Activated naive CD8-positive, alpha-beta T cell (primary cell): ENCODE measurements at regions not wholly inside any gene's neighbourhood (a gene's known extent, or its start where the extent isn't known, plus 50 kb on each side); places are given as distances from the start of the nearest gene placed in this dataset.

ENCODE experiments used
- H3K27ac Mint-ChIP-seq: one replicate; pipeline ENCODE4 v1.8.0; 2021; ENCODE audit warnings: mixed read lengths
- H3K27me3 Mint-ChIP-seq: one replicate; pipeline ENCODE4 v1.8.0; 2021; ENCODE audit warnings: mixed read lengths
- H3K36me3 Mint-ChIP-seq: one replicate; pipeline ENCODE4 v1.8.0; 2021; ENCODE audit warnings: mixed read lengths
- H3K4me1 Mint-ChIP-seq: one replicate; pipeline ENCODE4 v1.8.0; 2021; ENCODE audit warnings: low read depth, mixed read lengths
- H3K4me3 Mint-ChIP-seq: one replicate; pipeline ENCODE4 v1.8.0; 2021; ENCODE audit warnings: mild to moderate bottlenecking, mixed read lengths
- H3K9me3 Mint-ChIP-seq: one replicate; pipeline ENCODE4 v1.8.0; 2021; ENCODE audit warnings: low read depth, mixed read lengths

DNA sequence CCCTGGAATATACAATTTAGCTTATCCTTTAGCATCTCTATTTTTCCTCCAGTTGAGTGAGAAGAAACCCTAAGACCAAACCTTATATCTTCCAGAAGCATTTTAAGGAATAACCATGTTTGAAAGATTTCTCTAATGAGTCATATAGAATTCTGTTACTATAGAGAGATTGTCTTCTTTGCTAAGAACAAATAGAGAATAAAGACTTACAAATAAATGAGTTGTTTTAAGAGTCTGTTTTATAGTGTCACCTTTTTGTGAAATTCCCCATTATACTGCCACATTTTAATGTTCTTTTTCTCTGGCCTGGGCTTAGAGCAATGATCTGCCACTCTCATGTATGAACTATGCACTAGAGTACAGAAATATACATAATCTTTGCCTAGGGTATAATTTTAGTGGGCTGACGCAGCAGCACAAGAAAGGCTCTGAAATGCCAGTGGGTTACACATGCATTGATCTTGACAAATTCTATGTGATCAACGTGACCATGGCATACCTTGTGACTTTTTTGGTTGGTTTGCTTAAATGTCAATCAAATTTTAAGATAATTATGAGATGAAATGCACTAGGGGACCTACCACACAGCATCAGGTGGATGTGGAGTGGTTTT is 145.1 kb upstream of the MKLN1 start:
- Mint-ChIP-seq H3K27ac (no peak overlapping the region), H3K9me3 (no peaks in the 10 kb centered on the region), H3K27me3 (no peaks in the 10 kb centered on the region), H3K4me3 (no peak overlapping the region), H3K4me1 (peaks cover 29% of the 10 kb centered on the region), H3K36me3 (peaks cover 2% of the 10 kb centered on the region)

DNA sequence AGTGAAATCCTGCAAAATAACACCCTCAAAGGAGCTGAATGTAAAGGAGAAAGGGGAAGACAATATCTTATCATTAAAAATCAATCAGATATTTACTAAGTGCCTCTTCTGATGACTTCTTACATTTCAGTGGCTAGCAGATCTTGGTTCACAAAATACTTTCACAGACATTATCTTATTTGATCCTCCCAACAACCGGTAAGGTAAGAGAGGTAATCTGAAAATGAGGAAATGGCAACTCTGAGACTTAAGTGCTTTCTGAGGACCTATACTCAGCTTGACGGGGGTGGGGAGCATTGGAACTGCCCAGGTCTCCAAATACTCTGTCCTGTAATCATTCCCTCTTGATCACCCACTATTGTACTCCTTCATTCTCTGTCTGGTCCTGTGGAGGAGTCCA is 144.6 kb upstream of the MKLN1 start:
- H3K9me3 Mint-ChIP-seq, result no peaks in the 10 kb centered on the region
- H3K27me3 Mint-ChIP-seq, result no peaks in the 10 kb centered on the region
- H3K27ac Mint-ChIP-seq, result no peak overlapping the region
- no peaks in the 10 kb centered on the region for H3K36me3 Mint-ChIP-seq
- H3K4me1 Mint-ChIP-seq, result peaks cover 33% of the 10 kb centered on the region
- no peak overlapping the region for H3K4me3 Mint-ChIP-seq

GRCh38 chr7:131183611-131184119 is 144.0 kb upstream of the MKLN1 start:
- H3K4me1 Mint-ChIP-seq, result peaks cover 39% of the 10 kb centered on the region
- H3K36me3 Mint-ChIP-seq, result no peaks in the 10 kb centered on the region
- peak overlapping the region; percentile 81 for H3K27ac Mint-ChIP-seq
- no peaks in the 10 kb centered on the region for H3K9me3 Mint-ChIP-seq
- no peaks in the 10 kb centered on the region for H3K27me3 Mint-ChIP-seq
- H3K4me3 Mint-ChIP-seq, result peak overlapping the region; percentile 51

DNA sequence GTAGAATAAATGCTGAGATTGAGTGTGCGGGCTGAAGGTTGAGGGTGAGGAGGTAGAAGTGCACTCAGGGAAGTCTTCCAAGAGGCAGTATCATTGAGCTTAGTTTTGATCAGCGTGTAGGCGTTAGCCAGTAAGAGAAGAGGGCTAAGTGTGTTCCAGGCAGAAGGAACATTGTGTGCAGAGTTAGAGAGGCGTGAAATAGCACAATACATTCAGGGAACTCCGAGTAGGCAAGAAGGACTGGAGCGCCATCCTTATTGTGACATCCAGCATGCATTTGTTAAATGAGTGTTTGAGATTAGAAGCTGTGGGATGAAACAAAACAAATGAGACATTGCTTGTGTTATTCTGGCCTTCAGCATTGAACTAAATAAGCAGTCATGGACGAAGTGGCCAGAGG is 140.9 kb upstream of the MKLN1 start:
- Mint-ChIP-seq H3K27me3 (no peaks in the 10 kb centered on the region), H3K36me3 (no peaks in the 10 kb centered on the region), H3K4me1 (peaks cover 68% of the 10 kb centered on the region), H3K4me3 (no peak overlapping the region), H3K27ac (peak overlapping the region; percentile 83), H3K9me3 (no peaks in the 10 kb centered on the region)

- no peaks in the 10 kb centered on the region for H3K36me3 Mint-ChIP-seq
- H3K4me3 Mint-ChIP-seq, result peak overlapping the region; percentile 60
- no peaks in the 10 kb centered on the region for H3K27me3 Mint-ChIP-seq
- H3K27ac Mint-ChIP-seq, result peak overlapping the region; percentile 96
- H3K4me1 Mint-ChIP-seq, result peaks cover 57% of the 10 kb centered on the region
- no peaks in the 10 kb centered on the region for H3K9me3 Mint-ChIP-seq
Measured at GRCh38 chr7:131188367-131189339, 139.0 kb upstream of the MKLN1 start.

DNA sequence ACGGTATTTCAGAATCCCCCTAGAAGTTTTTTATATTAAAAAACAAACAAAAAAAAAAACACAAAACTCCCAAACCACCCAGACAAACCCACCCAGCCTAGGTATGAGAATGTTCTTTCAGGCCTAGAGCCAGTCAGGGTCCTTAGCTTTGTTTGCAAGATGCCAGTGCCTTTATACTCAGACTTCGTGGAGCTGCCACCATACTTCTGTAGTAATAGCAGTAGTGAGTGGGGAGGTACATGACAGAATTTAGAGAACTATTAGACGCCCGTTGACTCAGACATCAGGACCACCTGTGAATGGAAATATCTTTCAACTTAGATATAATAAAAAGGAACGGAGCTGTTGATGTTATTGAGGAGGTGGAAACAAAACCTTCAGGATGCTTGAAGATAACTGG is 138.2 kb upstream of the MKLN1 start:
- Mint-ChIP-seq H3K36me3 (no peaks in the 10 kb centered on the region), H3K4me1 (peaks cover 50% of the 10 kb centered on the region), H3K27me3 (no peaks in the 10 kb centered on the region), H3K27ac (peak overlapping the region; percentile 96), H3K9me3 (no peaks in the 10 kb centered on the region), H3K4me3 (peak overlapping the region; percentile 53)

GRCh38 chr7:131190146-131190545 is 137.5 kb upstream of the MKLN1 start:
- Mint-ChIP-seq H3K27me3 (no peaks in the 10 kb centered on the region), H3K36me3 (no peaks in the 10 kb centered on the region), H3K27ac (peak overlapping the region; percentile 96), H3K4me3 (peak overlapping the region; percentile 53), H3K4me1 (peaks cover 50% of the 10 kb centered on the region), H3K9me3 (no peaks in the 10 kb centered on the region)

DNA sequence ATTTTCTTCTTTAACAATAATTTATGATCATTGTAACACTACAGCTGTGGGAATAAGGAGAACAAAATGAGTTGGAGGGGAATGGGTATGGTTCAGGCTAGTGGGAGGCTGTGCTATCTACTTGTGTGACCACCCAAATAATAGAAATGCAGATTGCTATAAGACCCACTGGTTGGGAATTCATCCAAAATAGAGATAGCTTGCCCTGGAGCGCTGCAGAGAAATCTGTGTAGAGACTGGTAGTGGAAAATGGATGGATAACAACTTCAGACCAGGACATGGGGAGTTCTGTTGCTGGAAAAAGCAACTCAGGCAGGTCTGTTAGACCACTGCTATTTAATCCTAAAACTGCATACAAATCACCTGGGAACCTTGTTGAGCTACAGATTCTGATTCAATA is 137.1 kb upstream of the MKLN1 start:
- peak overlapping the region; percentile 96 for H3K27ac Mint-ChIP-seq
- no peaks in the 10 kb centered on the region for H3K27me3 Mint-ChIP-seq
- H3K9me3 Mint-ChIP-seq, result no peaks in the 10 kb centered on the region
- H3K36me3 Mint-ChIP-seq, result no peaks in the 10 kb centered on the region
- H3K4me1 Mint-ChIP-seq, result peaks cover 50% of the 10 kb centered on the region
- peak overlapping the region; percentile 17 for H3K4me3 Mint-ChIP-seq

- H3K9me3 Mint-ChIP-seq, result no peaks in the 10 kb centered on the region
- H3K27ac Mint-ChIP-seq, result peak overlapping the region; percentile 37
- no peaks in the 10 kb centered on the region for H3K27me3 Mint-ChIP-seq
- H3K36me3 Mint-ChIP-seq, result no peaks in the 10 kb centered on the region
- peaks cover 23% of the 10 kb centered on the region for H3K4me1 Mint-ChIP-seq
- no peak overlapping the region for H3K4me3 Mint-ChIP-seq
Measured at GRCh38 chr7:131194070-131194865, 133.4 kb upstream of the MKLN1 start.

- no peaks in the 10 kb centered on the region for H3K9me3 Mint-ChIP-seq
- H3K27me3 Mint-ChIP-seq, result no peaks in the 10 kb centered on the region
- no peaks in the 10 kb centered on the region for H3K36me3 Mint-ChIP-seq
- H3K27ac Mint-ChIP-seq, result no peak overlapping the region
- H3K4me1 Mint-ChIP-seq, result peaks cover 3% of the 10 kb centered on the region
- no peak overlapping the region for H3K4me3 Mint-ChIP-seq
Measured at GRCh38 chr7:131196803-131197202, 130.9 kb upstream of the MKLN1 start.

DNA sequence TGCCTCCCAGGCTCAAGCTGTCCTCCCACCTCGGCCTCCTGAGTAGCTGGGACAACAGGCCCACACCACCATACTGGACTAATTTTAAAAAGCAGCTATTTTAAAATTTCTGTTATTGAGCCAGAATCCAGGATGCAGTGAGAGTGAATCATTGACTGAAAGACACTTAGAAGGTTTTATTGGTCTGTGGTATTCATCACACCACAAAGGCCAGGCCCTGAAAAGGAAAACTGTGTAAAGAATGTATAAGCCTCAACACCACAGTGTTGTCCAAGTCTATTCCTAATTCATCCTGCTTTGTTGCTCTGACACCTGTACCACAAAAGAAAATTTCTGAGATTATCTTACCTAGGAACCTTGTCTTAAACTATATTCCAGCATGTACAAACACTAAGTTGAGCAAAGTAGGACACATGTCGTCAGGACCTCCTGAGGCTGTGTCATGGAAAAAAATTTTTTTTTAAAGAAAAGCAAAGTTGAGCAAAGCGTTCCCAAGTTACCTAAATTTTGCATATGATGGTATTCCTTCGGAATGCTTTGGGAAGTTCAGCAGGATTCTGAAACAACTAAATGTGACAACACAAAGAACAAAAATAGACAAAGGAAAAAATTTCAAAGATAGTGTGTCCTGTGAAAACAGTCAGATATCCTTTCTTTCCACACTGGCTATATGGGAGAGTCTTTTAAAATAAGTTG is 129.6 kb upstream of the MKLN1 start:
- peaks cover 3% of the 10 kb centered on the region for H3K4me1 Mint-ChIP-seq
- H3K27me3 Mint-ChIP-seq, result no peaks in the 10 kb centered on the region
- H3K9me3 Mint-ChIP-seq, result no peaks in the 10 kb centered on the region
- no peak overlapping the region for H3K27ac Mint-ChIP-seq
- H3K4me3 Mint-ChIP-seq, result no peak overlapping the region
- no peaks in the 10 kb centered on the region for H3K36me3 Mint-ChIP-seq

DNA sequence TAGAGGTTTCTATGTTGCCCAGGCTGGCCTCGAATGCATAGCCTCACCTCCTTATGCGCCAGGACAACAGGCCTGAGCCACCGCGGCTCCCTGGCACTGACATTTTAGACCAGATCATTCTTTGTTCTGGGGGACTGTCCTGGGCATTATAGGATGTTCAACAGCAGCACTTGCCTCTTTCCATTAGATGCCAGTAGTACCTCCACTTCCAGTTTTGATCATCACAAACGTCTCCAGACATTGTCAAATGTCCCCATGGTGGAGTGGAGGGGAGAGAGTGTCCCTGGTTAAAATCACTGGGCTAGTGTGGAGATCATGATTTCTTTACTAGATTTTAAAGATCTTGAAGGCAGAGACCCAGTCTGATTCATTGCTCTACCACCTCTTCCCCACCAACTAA is 125.2 kb upstream of the MKLN1 start:
- no peak overlapping the region for H3K4me3 Mint-ChIP-seq
- no peak overlapping the region for H3K27ac Mint-ChIP-seq
- no peaks in the 10 kb centered on the region for H3K9me3 Mint-ChIP-seq
- H3K4me1 Mint-ChIP-seq, result peaks cover 3% of the 10 kb centered on the region
- H3K36me3 Mint-ChIP-seq, result no peaks in the 10 kb centered on the region
- no peaks in the 10 kb centered on the region for H3K27me3 Mint-ChIP-seq

DNA sequence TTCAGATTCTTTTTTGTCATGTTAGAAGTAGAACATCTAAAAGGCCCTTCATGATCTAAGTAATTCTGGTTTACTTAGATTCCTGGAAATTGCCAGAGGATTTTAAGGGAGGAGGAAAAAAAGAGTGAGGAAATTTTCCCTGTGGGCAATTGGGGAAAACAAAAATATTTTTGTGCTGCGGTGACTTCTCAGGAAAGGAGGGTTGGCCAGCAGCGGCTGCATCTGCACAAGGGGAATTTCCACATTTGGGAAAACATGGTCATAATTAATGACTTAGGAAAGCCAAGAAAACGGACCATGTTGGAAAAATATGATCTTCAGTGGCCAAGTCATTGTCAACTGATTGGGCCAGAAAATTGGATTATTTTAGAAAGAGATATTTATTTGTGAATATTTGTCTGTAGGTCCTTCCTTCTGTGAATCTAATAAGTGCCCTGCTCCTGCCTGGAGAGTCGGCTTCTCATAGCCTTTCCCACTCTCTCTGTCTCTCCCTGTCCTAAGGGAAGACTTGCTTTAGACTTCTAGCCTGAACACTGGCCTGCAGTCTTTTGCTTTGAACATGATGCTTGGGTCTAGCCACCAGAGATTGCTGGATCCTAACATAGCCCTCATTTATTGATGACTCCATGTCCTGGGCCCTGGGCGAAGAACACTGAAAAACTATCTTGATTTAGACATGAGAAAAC is 124.2 kb upstream of the MKLN1 start:
- Mint-ChIP-seq H3K27ac (no peak overlapping the region), H3K36me3 (no peaks in the 10 kb centered on the region), H3K4me1 (peaks cover 3% of the 10 kb centered on the region), H3K9me3 (no peaks in the 10 kb centered on the region), H3K4me3 (no peak overlapping the region), H3K27me3 (no peaks in the 10 kb centered on the region)

DNA sequence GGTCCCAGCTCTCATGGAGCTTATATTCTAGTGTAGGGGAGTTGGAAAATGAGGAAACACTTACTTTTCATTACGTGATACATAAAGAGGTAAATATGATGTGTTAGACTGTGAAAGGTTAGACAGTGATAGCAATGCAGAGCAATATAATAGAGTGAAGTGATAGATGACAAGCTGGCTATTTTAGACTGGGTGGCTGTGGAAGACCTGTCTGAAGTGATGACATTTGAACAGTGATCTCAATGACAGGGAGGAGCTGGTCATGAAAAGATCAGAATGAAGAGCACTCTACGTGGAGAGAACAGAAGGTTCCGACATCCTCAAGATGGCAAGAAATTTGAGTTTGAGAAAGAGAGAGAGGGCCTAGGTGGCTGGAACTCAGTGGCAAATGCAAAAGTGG is 118.9 kb upstream of the MKLN1 start:
- Mint-ChIP-seq H3K4me3 (no peak overlapping the region), H3K27ac (no peak overlapping the region), H3K27me3 (no peaks in the 10 kb centered on the region), H3K4me1 (no peaks in the 10 kb centered on the region), H3K36me3 (no peaks in the 10 kb centered on the region), H3K9me3 (no peaks in the 10 kb centered on the region)
